Hematopoietic multipotent progenitor cell treated with erythropoietin and hydrocortisone succinate and interleukin-3 and kit ligand, for 8 days (in vitro differentiated cells): ENCODE measurements at regions not wholly inside any gene's neighbourhood (a gene's known extent, or its start where the extent isn't known, plus 50 kb on each side); places are given as distances from the start of the nearest gene placed in this dataset.

Experiments
- DNase-seq: peaks from one replicate; pipeline ENCODE4 v3.0.0-alpha.2; 2015

GRCh38 chr10:130471486-130471885, 335.3 kb downstream of the GLRX3 start:
- DNase-seq: no peak

- DNase-seq: no peak
Observed at GRCh38 chr10:130472236-130472635, 336.0 kb downstream of the GLRX3 start.

DNA sequence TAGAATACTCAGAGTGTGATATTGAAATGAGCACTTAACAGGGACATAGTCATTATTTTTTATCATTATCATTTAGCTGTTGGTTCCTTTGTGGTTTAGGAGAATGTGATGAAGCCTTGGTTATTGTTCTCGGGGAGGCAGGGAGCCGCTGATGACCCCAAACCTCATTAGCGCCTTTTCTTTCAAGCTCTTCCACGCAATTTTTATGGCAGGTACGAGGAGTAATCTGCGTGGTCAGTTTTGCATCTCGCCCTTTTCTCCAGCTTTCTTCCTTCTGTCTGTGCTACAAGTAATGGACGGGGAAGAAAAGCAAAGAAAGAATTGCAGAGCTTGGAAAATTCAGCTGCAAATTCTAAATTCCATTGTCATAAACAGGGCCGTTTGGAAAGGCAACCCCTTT, 338.4 kb downstream of the GLRX3 start:
- DNase-seq: no peak

GRCh38 chr10:130477360-130477759, 341.2 kb downstream of the GLRX3 start:
- no peak for DNase-seq

- no peak for DNase-seq
Observed at GRCh38 chr10:130479146-130479545, 343.0 kb downstream of the GLRX3 start.

- DNase-seq: no peak
Observed at GRCh38 chr10:130479926-130480325, 343.7 kb downstream of the GLRX3 start.

- no peak for DNase-seq
Observed at GRCh38 chr10:130480491-130480890, 344.3 kb downstream of the GLRX3 start.

GRCh38 chr10:130481076-130481930, 345.1 kb downstream of the GLRX3 start:
- no peak for DNase-seq

GRCh38 chr10:130481936-130482335, 345.7 kb downstream of the GLRX3 start:
- DNase-seq: no peak

GRCh38 chr10:130483691-130484467, 347.7 kb downstream of the GLRX3 start:
- no peak for DNase-seq

DNA sequence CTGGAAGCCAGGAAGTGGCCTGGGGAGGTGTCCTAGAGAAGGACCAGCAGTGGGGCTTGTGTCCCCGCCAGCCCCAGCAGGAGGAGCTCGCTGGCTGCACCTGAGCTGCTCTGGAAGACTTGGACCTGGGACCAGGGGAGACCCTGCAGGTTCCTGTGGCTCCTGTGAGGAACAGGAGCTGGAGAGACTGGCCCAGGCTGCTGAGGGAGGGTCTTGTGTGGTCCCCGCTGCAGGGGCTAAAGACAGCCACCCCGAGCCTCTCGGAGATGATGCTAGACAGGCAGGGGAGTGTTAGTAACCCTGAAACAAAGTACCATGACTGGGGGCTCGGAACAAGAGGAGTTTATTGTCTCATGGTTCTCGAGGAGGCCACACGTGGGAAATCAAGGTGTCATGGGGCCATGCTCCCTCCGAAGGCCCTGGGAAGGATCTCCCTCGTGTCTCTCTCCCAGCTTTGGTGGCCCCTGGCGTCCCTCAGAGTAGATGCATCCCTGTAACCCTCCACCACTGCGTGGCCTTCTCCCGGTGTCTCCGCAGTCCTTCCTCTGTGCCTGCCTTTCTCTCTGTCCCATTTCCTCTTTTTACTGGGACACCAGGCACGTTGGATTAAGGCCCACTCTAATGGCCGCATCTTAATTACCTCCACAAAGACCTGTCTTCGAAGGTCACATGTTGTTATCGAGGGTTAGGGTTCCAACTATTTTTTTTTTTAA, 348.4 kb downstream of the GLRX3 start:
- DNase-seq: no peak

GRCh38 chr10:130485236-130485957, 349.2 kb downstream of the GLRX3 start:
- no peak for DNase-seq

DNA sequence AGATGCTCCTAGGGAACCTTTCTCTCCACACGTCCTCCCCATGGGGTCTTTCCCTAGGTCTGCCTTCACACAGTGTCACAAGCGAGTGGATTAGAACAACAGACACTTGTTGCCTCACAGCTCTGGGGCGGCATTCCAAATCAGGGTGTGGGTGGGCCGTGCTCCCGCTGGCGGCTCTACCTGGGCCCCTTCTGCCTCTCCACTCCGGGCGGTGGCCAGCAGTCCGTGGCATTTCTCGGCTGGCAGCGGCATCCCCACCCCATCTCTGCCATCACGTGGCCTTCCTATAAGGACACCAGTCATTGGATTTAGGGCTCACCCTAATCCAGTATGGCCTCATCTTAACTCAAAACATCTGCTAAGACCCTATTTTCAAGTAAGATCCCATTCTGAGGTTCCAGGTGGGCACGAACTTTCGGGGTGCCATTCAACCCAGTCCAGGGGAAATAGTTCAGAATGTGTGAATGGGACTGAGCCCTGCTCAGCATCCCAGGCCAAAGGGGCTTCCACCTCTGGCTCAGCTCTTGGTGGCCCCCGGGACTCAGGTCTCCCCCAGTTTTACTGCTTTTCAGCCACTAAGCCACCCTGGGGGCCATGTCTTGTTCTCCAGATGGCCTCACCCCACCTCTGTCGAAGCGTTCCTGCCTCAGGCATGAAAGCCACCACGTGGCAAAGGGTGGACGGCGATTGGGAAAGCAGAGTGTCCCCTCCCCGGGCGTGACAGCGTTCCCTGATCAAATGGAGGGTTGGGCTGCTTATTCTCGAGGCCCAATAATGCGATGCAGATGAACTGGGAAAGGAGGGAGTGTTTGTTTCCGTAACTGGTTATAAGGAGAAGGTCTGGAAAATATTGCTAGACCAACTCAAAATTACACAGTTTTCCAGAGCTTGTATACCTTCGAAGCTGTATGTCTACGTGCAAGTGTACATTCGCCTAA, 350.0 kb downstream of the GLRX3 start:
- no peak for DNase-seq

DNA sequence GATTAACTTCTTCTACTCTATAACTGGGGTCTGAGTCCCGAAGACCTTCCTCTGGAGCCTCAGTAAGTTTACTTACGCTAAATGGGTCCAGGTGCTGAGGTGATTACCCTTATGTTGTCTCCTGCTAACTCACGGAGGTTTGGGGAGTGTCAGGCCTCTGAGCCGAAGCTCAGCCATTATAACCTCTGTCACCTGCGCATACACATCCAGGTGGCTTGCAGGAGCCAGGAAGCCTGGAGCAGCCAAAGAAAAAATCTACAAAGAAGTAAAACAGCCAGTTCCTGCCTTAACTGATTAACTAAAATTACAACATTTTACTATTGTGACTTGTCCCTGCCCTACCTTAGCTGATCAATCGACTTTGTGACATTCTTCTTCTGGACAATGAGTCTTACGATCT, 350.7 kb downstream of the GLRX3 start:
- no peak for DNase-seq

GRCh38 chr10:130487566-130487965, 351.4 kb downstream of the GLRX3 start:
- DNase-seq: no peak

DNA sequence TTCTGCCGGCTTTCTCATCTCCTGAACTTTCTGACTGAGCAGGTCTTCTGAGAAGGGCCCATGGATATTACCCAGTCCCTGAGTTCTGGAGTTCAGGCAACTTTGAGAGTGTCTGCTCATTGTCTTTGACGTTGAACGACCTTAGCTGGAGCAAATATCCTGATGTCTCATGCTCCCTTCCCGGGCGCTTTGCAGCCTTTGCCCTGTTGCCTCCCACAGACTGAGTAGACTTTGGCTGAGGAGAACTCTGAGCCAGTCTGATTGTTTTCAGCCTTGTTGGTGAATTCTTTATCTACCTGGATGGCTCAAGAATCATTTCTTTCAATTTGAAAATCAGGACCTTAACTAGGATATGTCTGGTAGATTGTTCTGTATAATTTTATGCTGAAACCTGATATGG, 353.7 kb downstream of the GLRX3 start:
- DNase-seq: no peak

GRCh38 chr10:130491011-130491692, 355.0 kb downstream of the GLRX3 start:
- no peak for DNase-seq

DNA sequence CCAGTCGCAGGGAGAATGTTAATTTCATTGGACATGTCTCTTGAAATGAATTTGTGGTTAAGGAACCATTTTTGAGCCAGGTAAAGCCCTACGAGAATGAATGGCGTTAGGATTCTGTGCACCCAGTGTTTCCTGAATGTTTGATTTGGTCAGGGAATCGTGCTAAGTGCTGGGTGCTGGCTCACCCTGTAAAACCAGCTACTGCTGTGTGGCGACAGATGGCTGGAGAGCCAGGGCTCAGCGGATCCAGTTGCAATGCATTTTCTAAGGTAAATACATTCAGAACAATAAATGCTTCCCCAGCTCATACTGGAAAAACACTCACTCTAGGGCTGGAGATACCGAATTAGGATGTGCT, 355.5 kb downstream of the GLRX3 start:
- DNase-seq: no peak

- no peak for DNase-seq
Observed at GRCh38 chr10:130492266-130492934, 356.2 kb downstream of the GLRX3 start.

DNA sequence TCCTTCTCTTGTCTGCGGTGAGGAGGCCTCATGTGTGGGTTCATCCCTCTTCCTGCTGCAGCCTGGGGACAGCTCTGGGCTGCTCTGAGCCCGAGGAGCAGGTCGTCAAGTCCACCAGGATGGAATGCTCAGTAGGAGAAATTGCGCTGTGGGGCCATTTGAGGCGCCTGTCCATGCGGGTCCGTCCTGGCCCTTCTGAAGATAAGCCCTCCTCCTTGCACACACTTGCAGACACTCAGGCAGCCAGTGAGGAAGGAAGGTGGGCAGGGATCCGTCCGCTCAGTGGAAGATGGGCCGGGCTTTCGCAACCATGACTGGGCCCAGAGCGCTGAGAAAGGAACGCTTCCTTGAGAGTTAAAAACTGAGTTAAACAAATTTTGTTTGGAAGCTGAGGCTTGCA, 356.8 kb downstream of the GLRX3 start:
- no peak for DNase-seq
